ENCODE measurements at regions not wholly inside any gene's neighbourhood (a gene's known extent, or its start where the extent isn't known, plus 50 kb on each side); places are given as distances from the start of the nearest gene placed in this dataset.

GRCh38 chr1:14120895-14121294, 420.9 kb downstream of the PRDM2 start (continued):
- no peak for TF ChIP-seq ZNF784 (CRISPR knock-in tag; IDR thresholded peaks at IDR 0.05; ENCODE audit: borderline replicate concordance)
- TF ChIP-seq ZFP91 (CRISPR knock-in tag; IDR thresholded peaks at IDR 0.05; ENCODE audit: borderline replicate concordance) = no peak

- in situ Hi-C loops (cut with HindIII; ENCODE audit: extremely low pct_ligation_motif_present, low pct_unique_long_range_greater_than_20kb) (no loop called here), intact Hi-C loops (cut with micrococcal nuclease; ENCODE audit: unreplicated experiment) (no loop called here)
- BruUV-seq (replicated peaks) = no TSS peak
- DNase-seq (ENCODE audit: low spot score) = no peak
- no peak overlapping the region for H3K4me2 ChIP-seq (ENCODE audit: low read depth, low read length)
- H3K9me3 ChIP-seq (ENCODE audit: low read length) = peaks cover 10% of the 10 kb centered on the region; the same call in 1 of the 2 replicates
- no peaks in the 10 kb centered on the region for H3K36me3 ChIP-seq (replicated peaks in 1 of 2; ENCODE audit: control insufficient read depth in 1 of 2, insufficient read depth in 2 of 2, low read length in 2 of 2)
- WGBS (ENCODE audit: low lambda C conversion rate) = 17% methylated on average over 1 of the region's 1 CpG
- no peaks in the 10 kb centered on the region for H4K20me1 ChIP-seq (ENCODE audit: insufficient read depth, low read length)
- ChIA-PET CTCF (ENCODE audit: low intra/inter-chr PET ratio, low total read pairs) (no interaction called here), POLR2A (no interaction called here)
- H3K9ac ChIP-seq (ENCODE audit: insufficient read depth, low read depth, low read length) = no peak overlapping the region
- no peak overlapping the region for H2AFZ ChIP-seq (ENCODE audit: low read length)
- no peak for TF ChIP-seq HBP1 (CRISPR knock-in tag; IDR thresholded peaks at IDR 0.05; ENCODE audit: low read depth)
- no peak for TF ChIP-seq FOXO4 (CRISPR knock-in tag; conservative IDR thresholded peaks at IDR 0.05)
- TF ChIP-seq ZNF142 (CRISPR knock-in tag; IDR thresholded peaks at IDR 0.05) = no peak
- TF ChIP-seq ZBTB33 (CRISPR knock-in tag; IDR thresholded peaks at IDR 0.05) = no peak
- no peak for TF ChIP-seq U2AF2 (IDR thresholded peaks at IDR 0.05; ENCODE audit: low read depth, low read length)
- H3K27me3 ChIP-seq (ENCODE audit: control insufficient read depth in 1 of 2, insufficient read depth in 2 of 2, low read length in 2 of 2) = peaks cover 0 to 6% of the 10 kb centered on the region in 2 experiments; a peak in 2 of 5 replicates
- ATAC-seq = no peak
- peaks cover 29% of the 10 kb centered on the region for H3K4me1 ChIP-seq (ENCODE audit: insufficient read depth, low read length)
- FAIRE-seq = no peak
- H3K27ac ChIP-seq (ENCODE audit: extremely low read length, insufficient read depth, low read length) = no peak overlapping the region
- H3K4me3 ChIP-seq (replicated peaks in 1 of 3; ENCODE audit: insufficient read depth in 1 of 3, low read depth in 2 of 3, low read length in 3 of 3) = no peak overlapping the region
- no peaks in the 10 kb centered on the region for H3K79me2 ChIP-seq (ENCODE audit: insufficient read depth, low read length)
Observed at GRCh38 chr1:14128096-14128495, 428.1 kb downstream of the PRDM2 start.
